ENCODE measurements at regions not wholly inside any gene's neighbourhood (a gene's known extent, or its start where the extent isn't known, plus 50 kb on each side); places are given as distances from the start of the nearest gene placed in this dataset.

DNA sequence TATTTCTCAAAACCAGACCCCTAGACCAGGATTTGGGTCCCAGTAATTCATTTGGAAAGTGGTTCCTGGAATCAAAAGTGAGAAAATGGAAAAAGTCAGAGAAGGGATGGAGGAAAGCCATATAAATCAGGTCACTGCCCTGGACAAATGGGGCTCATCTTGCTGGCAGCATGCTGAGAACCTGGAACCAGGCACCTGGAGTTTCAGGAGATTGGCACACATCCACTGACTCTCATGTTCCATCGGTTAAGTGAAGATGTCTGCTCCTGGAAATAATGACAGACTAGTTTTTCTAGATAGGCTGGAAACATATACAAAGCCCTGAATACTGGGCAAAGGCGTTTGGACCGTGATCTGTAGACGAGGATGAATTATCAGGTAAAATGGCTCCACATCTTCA, 163.6 kb upstream of the HS3ST1 start:
- DNase-seq = no peak

DNA sequence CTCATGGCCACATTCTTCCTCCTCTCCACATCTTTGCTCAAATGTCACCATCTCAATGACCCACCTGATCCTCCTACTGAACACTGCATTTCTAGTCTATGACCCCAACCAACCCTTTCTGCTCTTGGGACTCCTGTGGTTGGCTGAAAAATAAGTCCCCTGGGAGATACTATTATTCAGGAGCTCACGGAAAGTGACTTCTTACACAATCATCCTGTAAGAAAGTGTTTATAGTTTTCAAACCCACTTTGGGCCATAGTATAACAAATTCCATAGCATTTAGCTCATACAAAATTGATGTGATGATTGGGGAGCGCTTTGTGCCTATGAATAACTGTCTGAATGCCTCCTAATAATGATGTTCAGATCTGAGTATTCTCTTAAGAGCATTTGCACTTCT, 161.4 kb upstream of the HS3ST1 start:
- no peak for DNase-seq

GRCh38 chr4:11589676-11590075, 161.0 kb upstream of the HS3ST1 start:
- no peak for DNase-seq

GRCh38 chr4:11587797-11588196, 159.1 kb upstream of the HS3ST1 start:
- DNase-seq = no peak

- DNase-seq = no peak
Observed at GRCh38 chr4:11585506-11585905, 156.8 kb upstream of the HS3ST1 start.

- DNase-seq = no peak
Observed at GRCh38 chr4:11568511-11568910, 139.8 kb upstream of the HS3ST1 start.

DNA sequence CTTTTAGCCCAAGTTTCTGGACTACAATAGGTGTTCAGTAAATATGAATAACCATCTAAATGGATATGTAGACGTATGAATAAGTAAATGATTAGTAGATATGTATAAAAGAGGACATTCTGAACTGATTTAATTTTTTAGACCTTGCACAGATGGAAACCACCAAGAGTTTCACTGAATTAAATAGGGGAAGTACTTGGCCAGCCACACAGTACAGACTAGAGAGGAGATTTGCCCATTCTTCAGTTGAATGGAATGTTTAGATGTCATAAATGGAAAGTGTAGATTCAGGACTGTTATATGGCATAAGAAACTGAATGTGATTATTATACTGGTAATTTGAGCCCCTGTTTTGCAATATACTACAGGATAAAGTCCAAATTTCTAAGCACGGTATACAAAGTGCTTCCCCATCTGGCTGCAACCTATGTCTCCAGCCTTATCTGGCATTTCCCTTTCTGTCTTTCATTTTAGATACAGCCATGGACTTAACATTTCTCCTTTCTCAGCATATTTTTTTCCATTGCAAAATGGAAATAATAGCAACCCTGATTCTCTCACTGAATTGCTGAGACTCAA, 137.8 kb upstream of the HS3ST1 start:
- no peak for DNase-seq

DNA sequence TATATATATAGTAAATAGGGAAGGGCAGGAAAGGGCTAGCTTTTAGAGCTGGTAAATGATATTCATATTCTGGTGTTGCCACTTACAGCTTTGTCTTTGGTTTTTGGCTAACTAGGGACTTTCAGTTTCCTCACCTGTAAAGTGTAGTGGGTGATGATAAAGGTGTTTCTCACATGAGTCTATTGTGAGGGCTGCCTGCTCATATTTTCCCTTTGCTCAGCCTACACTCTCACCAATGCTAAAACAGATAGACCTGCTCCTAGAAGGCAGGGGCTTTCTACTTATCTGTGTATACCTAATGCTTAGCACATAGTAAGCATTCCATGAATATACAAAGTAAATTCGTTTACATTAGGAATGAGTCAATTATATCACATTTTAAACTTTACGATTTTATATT, 137.2 kb upstream of the HS3ST1 start:
- DNase-seq = no peak

DNA sequence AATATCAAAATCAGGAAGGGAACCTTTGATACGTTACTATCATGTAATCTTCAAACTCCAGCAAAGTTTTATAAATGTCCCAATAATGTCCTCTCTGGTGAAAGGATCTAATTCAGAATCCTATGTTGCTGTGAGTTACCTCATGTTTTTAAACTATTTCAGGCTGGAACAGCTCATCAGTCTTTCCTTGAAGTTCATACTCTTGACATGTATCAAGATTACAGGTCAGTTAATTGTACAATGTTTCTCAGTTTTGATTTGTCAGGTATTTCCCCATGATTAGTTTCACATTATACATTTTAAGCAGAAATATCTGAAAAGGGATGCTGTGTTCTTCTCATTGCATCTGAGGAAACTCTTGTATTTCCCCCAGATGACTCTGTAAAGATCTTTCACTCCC, 136.5 kb upstream of the HS3ST1 start:
- DNase-seq = no peak

DNA sequence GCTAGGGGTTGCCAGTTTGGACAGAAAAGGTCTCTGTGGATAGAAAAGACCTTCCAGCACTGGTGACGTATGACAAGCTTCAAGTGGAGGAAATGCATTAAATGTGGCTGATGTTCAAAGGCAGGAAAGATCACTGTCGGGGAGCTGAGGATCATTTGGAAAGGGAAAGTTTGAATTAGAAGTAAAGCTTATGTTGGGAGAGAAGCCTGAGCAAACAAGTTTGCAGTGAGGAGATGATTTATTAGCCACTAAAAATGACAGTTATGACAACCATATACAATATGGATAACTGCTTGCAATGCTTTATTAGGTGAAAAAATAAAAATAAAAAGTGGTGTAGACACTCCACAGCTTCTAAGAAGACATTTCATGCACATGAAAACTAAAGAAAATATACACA, 135.3 kb upstream of the HS3ST1 start:
- no peak for DNase-seq

DNA sequence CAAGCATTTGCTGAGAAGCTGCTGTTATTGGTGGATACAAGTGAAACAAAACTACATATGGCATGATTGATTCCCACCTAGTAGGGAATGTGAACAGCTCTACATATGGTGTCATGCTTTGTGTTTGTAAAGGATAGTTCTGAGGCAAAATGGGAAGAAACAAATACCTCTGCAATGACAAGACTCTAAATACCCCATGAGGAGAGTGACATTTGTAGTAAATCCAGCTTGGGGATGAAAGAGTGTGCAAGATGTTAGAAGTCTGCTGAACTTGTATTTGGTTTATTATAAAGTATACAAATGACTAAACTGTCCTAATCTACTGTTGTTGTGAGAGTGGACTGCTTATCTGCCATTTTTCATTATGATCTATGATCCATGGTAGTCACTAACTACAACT, 120.8 kb upstream of the HS3ST1 start:
- DNase-seq = no peak

GRCh38 chr4:11548597-11549082, 119.9 kb upstream of the HS3ST1 start:
- DNase-seq = no peak

DNA sequence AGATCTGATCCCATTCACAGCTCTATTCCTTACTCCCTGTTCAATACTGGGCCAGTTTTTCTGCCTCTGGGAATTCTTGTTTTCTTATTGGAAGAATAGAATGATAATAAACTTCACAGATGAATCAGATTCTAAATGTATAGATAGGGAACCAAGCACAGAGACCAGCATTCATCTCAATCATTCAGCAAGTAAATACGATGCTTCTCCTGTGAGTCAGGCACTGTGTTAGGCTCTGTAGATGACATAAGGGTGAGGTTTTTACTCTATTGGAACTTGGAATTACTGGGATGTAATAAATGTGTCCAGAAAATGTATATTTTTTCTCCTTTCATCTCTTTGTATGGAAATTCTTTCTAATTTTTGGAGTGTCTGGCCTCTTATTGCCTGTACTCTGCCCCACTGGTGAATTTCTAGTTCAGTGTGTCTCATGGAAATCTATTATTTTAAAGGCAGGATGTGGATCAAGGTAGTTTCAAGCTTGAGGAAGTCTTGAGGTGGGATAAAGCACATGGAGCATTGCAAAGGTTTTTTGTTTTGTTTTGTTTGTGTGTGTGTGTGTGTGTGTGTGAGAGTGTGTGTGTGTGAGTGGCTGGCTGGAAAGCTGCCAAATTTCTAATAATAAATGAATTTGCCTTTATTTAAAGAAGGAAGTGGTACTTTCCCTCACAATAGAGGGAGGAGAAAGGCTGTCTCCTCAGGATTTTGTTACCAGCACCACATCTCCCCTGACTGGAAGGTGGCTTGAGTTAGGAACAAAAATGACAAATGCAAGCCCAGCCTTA, 117.9 kb upstream of the HS3ST1 start:
- DNase-seq = no peak

DNA sequence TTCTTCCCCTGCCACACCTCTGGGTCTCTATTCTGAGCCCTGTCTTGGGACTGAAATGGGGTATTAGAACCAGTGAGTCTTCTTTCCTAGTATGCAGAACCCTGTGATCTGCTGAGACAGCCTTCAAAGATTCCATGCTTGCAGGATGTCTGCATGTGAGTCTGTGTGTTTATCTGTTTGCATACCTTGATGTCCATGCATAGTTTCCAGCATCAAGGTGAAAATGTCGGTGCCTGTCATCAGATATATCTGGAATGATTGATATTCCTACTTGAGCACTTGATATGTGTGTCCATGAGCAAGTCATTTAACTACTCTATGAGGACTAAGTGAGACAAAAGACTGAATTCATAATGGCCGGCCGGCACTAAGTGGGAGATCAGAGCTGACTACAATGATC, 117.0 kb upstream of the HS3ST1 start:
- no peak for DNase-seq

DNA sequence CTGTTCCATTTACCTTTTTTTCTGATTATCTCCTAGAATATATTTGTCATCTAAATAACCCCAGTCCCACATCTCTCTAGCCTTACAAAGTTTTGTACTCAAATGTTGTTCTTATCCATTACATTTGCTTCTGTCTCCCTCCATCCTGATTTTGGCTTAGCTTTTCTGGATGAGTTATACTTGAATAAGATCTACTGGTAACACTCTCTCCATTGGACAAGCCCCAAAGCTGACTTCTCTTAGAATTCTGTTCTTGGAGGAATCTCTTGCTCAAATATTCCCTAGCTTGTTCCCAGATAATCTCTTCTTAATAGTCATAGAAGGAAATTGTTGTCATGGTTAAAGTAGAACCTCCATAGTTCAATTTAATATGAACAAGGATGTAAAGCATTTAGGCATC, 115.5 kb upstream of the HS3ST1 start:
- no peak for DNase-seq

DNA sequence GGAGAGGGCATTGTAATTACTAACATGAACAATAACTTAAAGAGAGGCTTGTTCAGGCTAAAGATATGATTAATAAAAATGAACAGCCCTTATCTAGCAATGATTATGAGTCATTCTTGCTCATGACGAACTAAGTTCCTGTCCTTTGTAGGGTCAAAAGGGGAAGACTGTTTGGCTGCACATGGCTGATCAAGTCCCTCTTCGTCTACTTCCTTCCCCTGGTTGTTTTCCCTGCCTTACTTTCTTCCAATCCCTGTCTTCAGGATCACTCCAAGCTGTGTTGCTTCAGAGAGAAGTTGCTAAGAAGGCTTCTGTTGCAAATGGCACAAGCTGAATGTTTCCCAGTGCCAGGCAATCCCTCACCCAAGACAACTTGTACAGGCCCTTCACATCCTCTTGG, 115.0 kb upstream of the HS3ST1 start:
- no peak for DNase-seq

GRCh38 chr4:11542952-11543351, 114.3 kb upstream of the HS3ST1 start:
- no peak for DNase-seq

GRCh38 chr4:11537846-11538245, 109.2 kb upstream of the HS3ST1 start:
- no peak for DNase-seq

DNA sequence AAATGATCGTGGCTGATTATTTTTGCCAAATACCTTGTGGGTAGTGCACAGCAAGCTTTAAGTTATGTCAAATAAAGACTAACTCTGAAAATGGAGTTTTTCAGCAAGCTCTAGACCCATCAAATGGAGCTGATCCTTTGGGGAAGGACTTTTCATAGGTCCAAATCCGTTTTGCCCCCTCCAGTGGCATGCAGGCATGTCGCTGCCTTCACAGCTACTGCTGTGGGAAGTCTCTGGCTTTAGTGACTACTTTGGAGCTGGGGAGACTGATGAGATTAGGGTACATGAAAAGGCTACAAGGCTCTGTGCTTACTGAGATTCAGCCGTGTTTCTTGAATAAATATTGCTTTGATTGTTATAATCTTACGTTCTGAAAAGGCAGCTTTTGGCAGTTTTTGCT, 106.6 kb upstream of the HS3ST1 start:
- no peak for DNase-seq

DNA sequence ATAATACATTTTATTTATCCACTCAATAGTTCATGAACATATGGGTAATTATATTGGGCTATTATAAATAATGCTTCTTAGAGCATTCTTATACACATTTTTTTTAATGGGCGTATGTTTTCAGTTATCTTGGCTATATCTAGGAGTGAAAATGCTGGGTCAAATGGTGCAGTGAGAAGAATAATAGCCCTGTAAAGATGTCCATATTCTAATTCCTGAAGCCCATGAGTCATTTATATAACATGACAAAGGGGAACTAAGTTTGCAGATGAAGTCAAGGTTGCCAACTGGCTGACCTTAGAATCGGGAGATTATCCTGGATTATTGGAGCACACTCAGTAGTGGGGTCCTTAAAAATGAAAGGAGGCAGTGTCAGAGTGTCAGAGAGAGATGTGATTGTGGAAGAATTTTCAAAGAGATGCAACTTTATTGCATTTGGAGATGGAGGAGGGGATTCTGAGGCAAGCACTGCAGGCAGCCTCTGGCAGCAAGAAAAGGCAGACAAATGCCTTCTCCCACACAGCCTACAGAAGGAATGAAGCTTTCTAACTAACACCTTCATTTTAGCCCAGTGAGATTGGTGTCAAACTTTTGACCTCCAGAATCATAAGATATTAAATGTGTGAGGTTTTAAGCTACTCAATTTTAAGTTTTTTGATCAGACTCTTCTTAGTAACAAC, 106.1 kb upstream of the HS3ST1 start:
- DNase-seq = no peak

- DNase-seq = no peak
Observed at GRCh38 chr4:11532138-11532537, 103.4 kb upstream of the HS3ST1 start.

DNA sequence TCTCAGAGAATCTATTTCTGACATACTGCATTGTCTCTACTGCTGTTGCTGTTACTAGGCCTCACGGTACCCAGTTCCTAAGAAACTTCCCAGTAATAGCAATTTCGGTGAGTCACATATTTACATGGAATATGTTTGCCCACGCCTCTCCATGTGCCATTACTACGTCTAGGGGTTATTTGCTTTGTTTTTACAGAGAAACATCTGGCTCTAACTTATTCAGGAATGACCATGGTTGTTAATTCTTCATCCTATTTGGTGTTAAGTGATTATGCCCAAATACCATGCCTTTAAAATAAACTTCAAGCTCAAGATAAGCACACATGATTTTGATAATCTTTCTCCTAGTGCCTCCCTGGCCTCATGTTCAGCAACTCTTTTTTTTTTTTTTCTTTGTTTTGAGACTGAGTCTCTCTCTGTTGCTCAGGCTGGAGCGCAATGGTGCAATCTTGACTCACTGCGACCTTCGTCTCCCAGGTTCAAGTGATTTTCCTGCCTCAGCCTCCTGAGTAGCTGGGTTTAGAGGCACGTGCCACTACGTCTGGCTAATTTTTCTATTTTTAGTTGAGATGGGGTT, 101.0 kb upstream of the HS3ST1 start:
- DNase-seq = no peak

GRCh38 chr4:11525085-11525484, 96.4 kb upstream of the HS3ST1 start:
- DNase-seq = no peak

Measured in occipital lobe (tissue), 1 donor.